ENCODE measurements at regions not wholly inside any gene's neighbourhood (a gene's known extent, or its start where the extent isn't known, plus 50 kb on each side); places are given as distances from the start of the nearest gene placed in this dataset.
A peak's percentile ranks its signal among the peaks of the same experiment; 100 is the strongest.

- peak; percentile 55 for DNase-seq (ENCODE audit: low read depth)
- H3K4me3 ChIP-seq (replicated peaks; ENCODE audit: low read depth, low read length), result no peak overlapping the region
- TF ChIP-seq CTCF (IDR thresholded peaks at IDR 0.05; ENCODE audit: low read length, missing control alignments), result no peak
Measured at GRCh38 chr1:217274416-217274815, 356.5 kb downstream of the GPATCH2 start.

- TF ChIP-seq CTCF (IDR thresholded peaks at IDR 0.05; ENCODE audit: low read length, missing control alignments), result no peak
- DNase-seq (ENCODE audit: low read depth), result peak; percentile 63
- no peak overlapping the region for H3K4me3 ChIP-seq (replicated peaks; ENCODE audit: low read depth, low read length)
Measured at GRCh38 chr1:217273866-217274265, 357.0 kb downstream of the GPATCH2 start.

- DNase-seq (ENCODE audit: low read depth), result peak; percentile 88
- no peak for TF ChIP-seq CTCF (IDR thresholded peaks at IDR 0.05; ENCODE audit: low read length, missing control alignments)
- H3K4me3 ChIP-seq (replicated peaks; ENCODE audit: low read depth, low read length), result no peak overlapping the region
Measured at GRCh38 chr1:217272385-217272784, 358.5 kb downstream of the GPATCH2 start.

- DNase-seq (ENCODE audit: low read depth), result no peak
- TF ChIP-seq CTCF (IDR thresholded peaks at IDR 0.05; ENCODE audit: low read length, missing control alignments), result no peak
- no peak overlapping the region for H3K4me3 ChIP-seq (replicated peaks; ENCODE audit: low read depth, low read length)
Measured at GRCh38 chr1:217270101-217270500, 360.8 kb downstream of the GPATCH2 start.

GRCh38 chr1:217268058-217268457 is 362.8 kb downstream of the GPATCH2 start:
- TF ChIP-seq CTCF (IDR thresholded peaks at IDR 0.05; ENCODE audit: low read length, missing control alignments), result no peak
- DNase-seq (ENCODE audit: low read depth), result no peak
- H3K4me3 ChIP-seq (replicated peaks; ENCODE audit: low read depth, low read length), result no peak overlapping the region

- no peak for TF ChIP-seq CTCF (IDR thresholded peaks at IDR 0.05; ENCODE audit: low read length, missing control alignments)
- no peak for DNase-seq (ENCODE audit: low read depth)
- no peak overlapping the region for H3K4me3 ChIP-seq (replicated peaks; ENCODE audit: low read depth, low read length)
Measured at GRCh38 chr1:217261636-217262035, 369.3 kb downstream of the GPATCH2 start.

- no peak for DNase-seq (ENCODE audit: low read depth)
- TF ChIP-seq CTCF (IDR thresholded peaks at IDR 0.05; ENCODE audit: low read length, missing control alignments), result no peak
- no peak overlapping the region for H3K4me3 ChIP-seq (replicated peaks; ENCODE audit: low read depth, low read length)
Measured at GRCh38 chr1:217260676-217261075, 370.2 kb downstream of the GPATCH2 start.

Data from fibroblast of pulmonary artery (primary cell).